ENCODE measurements at regions not wholly inside any gene's neighbourhood (a gene's known extent, or its start where the extent isn't known, plus 50 kb on each side); places are given as distances from the start of the nearest gene placed in this dataset.

GRCh38 chr15:37252530-37252929, 152.2 kb upstream of the MEIS2 start:
- no peaks in the 10 kb centered on the region for H3K9me3 Mint-ChIP-seq (ENCODE audit: unreplicated experiment)
- H3K27ac Mint-ChIP-seq (ENCODE audit: unreplicated experiment) = no peak overlapping the region
- no peak for DNase-seq (ENCODE audit: extremely low spot score, unreplicated experiment)
- H3K4me1 Mint-ChIP-seq (ENCODE audit: unreplicated experiment) = no peaks in the 10 kb centered on the region
- TF ChIP-seq, protein P1, sequence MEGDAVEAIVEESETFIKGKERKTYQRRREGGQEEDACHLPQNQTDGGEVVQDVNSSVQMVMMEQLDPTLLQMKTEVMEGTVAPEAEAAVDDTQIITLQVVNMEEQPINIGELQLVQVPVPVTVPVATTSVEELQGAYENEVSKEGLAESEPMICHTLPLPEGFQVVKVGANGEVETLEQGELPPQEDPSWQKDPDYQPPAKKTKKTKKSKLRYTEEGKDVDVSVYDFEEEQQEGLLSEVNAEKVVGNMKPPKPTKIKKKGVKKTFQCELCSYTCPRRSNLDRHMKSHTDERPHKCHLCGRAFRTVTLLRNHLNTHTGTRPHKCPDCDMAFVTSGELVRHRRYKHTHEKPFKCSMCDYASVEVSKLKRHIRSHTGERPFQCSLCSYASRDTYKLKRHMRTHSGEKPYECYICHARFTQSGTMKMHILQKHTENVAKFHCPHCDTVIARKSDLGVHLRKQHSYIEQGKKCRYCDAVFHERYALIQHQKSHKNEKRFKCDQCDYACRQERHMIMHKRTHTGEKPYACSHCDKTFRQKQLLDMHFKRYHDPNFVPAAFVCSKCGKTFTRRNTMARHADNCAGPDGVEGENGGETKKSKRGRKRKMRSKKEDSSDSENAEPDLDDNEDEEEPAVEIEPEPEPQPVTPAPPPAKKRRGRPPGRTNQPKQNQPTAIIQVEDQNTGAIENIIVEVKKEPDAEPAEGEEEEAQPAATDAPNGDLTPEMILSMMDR (IDR thresholded peaks at IDR 0.05) = no peak
- no peak overlapping the region for H3K4me3 Mint-ChIP-seq (ENCODE audit: unreplicated experiment)
- H3K27me3 Mint-ChIP-seq (ENCODE audit: unreplicated experiment) = peaks cover 41% of the 10 kb centered on the region
- H3K36me3 Mint-ChIP-seq (ENCODE audit: unreplicated experiment) = no peaks in the 10 kb centered on the region

DNA sequence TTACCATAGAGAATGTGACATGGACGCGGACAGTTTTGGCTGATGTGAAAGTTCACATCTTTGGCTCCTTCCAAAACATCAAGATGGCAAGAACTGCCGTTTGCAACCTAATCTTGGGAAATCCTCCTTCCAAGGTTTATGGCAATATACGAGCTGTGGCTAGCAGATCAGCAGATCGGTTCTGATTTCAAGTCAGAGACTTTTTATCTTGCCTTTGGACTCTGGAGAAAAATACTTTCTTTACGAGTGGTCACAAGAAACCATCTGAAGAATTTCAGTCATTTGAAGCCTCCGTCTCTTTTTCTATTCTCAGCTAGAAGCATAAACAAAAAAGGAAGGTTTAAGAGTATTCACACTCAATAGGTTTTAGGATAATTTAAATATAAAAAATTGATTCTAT, 153.5 kb upstream of the MEIS2 start:
- TF ChIP-seq, protein P1 (IDR thresholded peaks at IDR 0.05) = no peak
- Mint-ChIP-seq H3K4me3 (ENCODE audit: unreplicated experiment) (no peak overlapping the region), H3K4me1 (ENCODE audit: unreplicated experiment) (no peaks in the 10 kb centered on the region), H3K27me3 (ENCODE audit: unreplicated experiment) (peaks cover 36% of the 10 kb centered on the region), H3K36me3 (ENCODE audit: unreplicated experiment) (no peaks in the 10 kb centered on the region), H3K27ac (ENCODE audit: unreplicated experiment) (no peak overlapping the region), H3K9me3 (ENCODE audit: unreplicated experiment) (no peaks in the 10 kb centered on the region)
- DNase-seq (ENCODE audit: extremely low spot score, unreplicated experiment) = no peak

- no peak overlapping the region for H3K4me3 Mint-ChIP-seq (ENCODE audit: unreplicated experiment)
- H3K9me3 Mint-ChIP-seq (ENCODE audit: unreplicated experiment) = no peaks in the 10 kb centered on the region
- H3K27ac Mint-ChIP-seq (ENCODE audit: unreplicated experiment) = no peak overlapping the region
- no peaks in the 10 kb centered on the region for H3K36me3 Mint-ChIP-seq (ENCODE audit: unreplicated experiment)
- DNase-seq (ENCODE audit: extremely low spot score, unreplicated experiment) = no peak
- TF ChIP-seq, protein P1 (IDR thresholded peaks at IDR 0.05) = no peak
- H3K4me1 Mint-ChIP-seq (ENCODE audit: unreplicated experiment) = no peaks in the 10 kb centered on the region
- peaks cover 22% of the 10 kb centered on the region for H3K27me3 Mint-ChIP-seq (ENCODE audit: unreplicated experiment)
Measured at GRCh38 chr15:37260255-37260654, 159.9 kb upstream of the MEIS2 start.

GRCh38 chr15:37261685-37262084, 161.3 kb upstream of the MEIS2 start:
- Mint-ChIP-seq H3K4me1 (ENCODE audit: unreplicated experiment) (no peaks in the 10 kb centered on the region), H3K27me3 (ENCODE audit: unreplicated experiment) (peaks cover 15% of the 10 kb centered on the region), H3K36me3 (ENCODE audit: unreplicated experiment) (no peaks in the 10 kb centered on the region), H3K27ac (ENCODE audit: unreplicated experiment) (no peak overlapping the region), H3K9me3 (ENCODE audit: unreplicated experiment) (no peaks in the 10 kb centered on the region), H3K4me3 (ENCODE audit: unreplicated experiment) (no peak overlapping the region)
- TF ChIP-seq, protein P1 (IDR thresholded peaks at IDR 0.05) = no peak
- no peak for DNase-seq (ENCODE audit: extremely low spot score, unreplicated experiment)

DNA sequence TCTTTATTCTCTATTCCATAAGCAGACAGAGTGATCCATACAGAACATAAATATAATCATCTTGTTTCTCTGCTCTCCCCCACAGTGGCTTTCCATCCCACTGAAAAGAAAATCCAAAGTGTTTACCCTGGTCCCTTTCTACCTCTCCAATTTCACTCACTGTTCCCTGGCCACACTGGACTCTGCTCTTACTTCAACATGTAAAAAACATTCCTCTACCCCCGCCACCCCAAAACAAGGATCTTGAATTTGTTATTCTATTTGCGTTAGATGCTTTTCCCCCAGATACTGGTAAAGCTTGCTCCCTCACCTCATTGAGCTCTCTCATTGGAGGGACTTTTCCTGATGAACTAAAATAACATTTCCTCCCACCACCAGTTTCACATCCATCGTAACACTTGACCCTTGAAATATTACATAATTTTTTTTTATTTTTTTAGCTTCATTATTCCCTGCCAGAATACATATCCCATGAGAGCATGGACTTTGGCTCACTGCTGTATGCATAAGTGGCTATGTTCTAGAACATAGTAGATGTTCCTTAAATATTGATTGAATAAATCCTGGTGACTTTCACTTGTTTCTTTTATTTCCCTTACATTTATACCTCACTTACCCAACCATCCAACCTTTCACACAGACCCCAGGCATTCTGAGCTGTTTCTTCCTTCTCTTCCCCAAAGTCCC, 162.7 kb upstream of the MEIS2 start:
- no peak for DNase-seq (ENCODE audit: extremely low spot score, unreplicated experiment)
- Mint-ChIP-seq H3K27ac (ENCODE audit: unreplicated experiment) (no peak overlapping the region), H3K9me3 (ENCODE audit: unreplicated experiment) (no peaks in the 10 kb centered on the region), H3K36me3 (ENCODE audit: unreplicated experiment) (no peaks in the 10 kb centered on the region), H3K4me3 (ENCODE audit: unreplicated experiment) (no peak overlapping the region), H3K4me1 (ENCODE audit: unreplicated experiment) (no peaks in the 10 kb centered on the region), H3K27me3 (ENCODE audit: unreplicated experiment) (peaks cover 12% of the 10 kb centered on the region)
- TF ChIP-seq, protein P1 (IDR thresholded peaks at IDR 0.05) = no peak

Measured in osteocyte (in vitro differentiated cells).